Muscle layer of duodenum (tissue), 2 donors: ENCODE measurements at regions not wholly inside any gene's neighbourhood (a gene's known extent, or its start where the extent isn't known, plus 50 kb on each side); places are given as distances from the start of the nearest gene placed in this dataset.

Experiments used
- H3K27ac ChIP-seq: one replicate; pipeline ENCODE4 v1.7.0; 2013; ENCODE audit warnings: mild to moderate bottlenecking, low read length
- H3K27me3 ChIP-seq: one replicate; pipeline ENCODE4 v1.7.0; 2013; ENCODE audit warnings: low read depth, mild to moderate bottlenecking, control low read depth, low read length
- H3K36me3 ChIP-seq, 2 donors: one replicate each; pipeline ENCODE4 v1.7.0; 2013; ENCODE audit warnings: low read length in 2 of 2, control low read depth in 1 of 2, mild to moderate bottlenecking in 1 of 2; ENCODE audit not compliant: insufficient read depth in 2 of 2, control insufficient read depth in 1 of 2
- H3K4me1 ChIP-seq, 2 donors: one replicate each; pipeline ENCODE4 v1.7.0; 2013; ENCODE audit warnings: low read length in 2 of 2, mild to moderate bottlenecking in 2 of 2, control low read depth in 1 of 2, moderate library complexity in 1 of 2; ENCODE audit not compliant: insufficient read depth in 2 of 2, control insufficient read depth in 1 of 2
- H3K4me3 ChIP-seq, 2 donors: one replicate each; pipeline ENCODE4 v1.7.0; 2013; ENCODE audit warnings: low read length in 2 of 2, low read depth in 1 of 2, mild to moderate bottlenecking in 1 of 2
- H3K9me3 ChIP-seq, 2 donors: one replicate each; pipeline ENCODE4 v1.7.0; 2013; ENCODE audit warnings: low read length in 2 of 2, control low read depth in 1 of 2, mild to moderate bottlenecking in 1 of 2; ENCODE audit not compliant: control insufficient read depth in 1 of 2
- donor health status: healthy.

DNA sequence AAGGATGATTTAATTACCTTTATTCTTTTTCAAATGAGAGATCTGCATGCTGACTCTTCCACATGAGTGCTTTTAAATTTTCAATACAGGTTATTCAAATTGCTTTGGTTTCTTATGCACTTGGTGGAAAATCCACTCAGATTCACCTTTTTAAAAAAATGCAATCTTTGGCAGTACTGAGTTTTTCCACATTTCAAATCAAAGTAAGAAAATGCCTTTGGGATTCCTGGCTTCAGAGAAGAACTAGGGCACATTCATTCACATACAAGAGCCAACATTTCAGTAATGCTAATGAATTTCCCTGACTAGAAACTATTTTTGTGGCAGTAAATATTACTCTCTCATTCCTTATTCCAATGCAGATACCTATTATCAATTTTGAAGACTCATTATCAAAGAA, 342.2 kb downstream of the ETNK1 start:
- no peaks in the 10 kb centered on the region for H3K4me1 ChIP-seq
- no peaks in the 10 kb centered on the region for H3K36me3 ChIP-seq
- no peak overlapping the region for H3K4me3 ChIP-seq
- no peaks in the 10 kb centered on the region for H3K27me3 ChIP-seq
- no peaks in the 10 kb centered on the region for H3K9me3 ChIP-seq
- no peak overlapping the region for H3K27ac ChIP-seq

DNA sequence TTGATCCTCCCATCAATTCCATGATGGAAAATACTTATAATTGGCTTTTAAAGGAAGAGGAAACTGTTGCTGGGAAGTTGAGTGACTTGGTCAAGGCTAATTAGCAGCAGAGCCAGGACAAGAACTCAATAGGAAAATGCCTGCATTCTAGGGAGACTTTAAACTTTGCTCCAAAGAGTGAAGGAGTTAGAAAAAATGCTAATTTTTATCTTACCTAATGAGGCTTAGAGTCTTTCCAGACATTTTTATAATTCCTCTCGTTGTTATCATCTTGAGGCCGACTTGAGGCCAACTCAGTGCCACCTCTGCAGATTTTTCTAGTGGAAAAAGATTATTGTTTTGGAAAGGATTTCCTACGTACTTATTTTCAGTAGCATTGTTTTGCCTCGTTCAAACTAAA, 344.6 kb downstream of the ETNK1 start:
- H3K36me3 ChIP-seq: no peaks in the 10 kb centered on the region
- H3K4me3 ChIP-seq: no peak overlapping the region
- no peaks in the 10 kb centered on the region for H3K4me1 ChIP-seq
- no peak overlapping the region for H3K27ac ChIP-seq
- no peaks in the 10 kb centered on the region for H3K9me3 ChIP-seq
- H3K27me3 ChIP-seq: no peaks in the 10 kb centered on the region

DNA sequence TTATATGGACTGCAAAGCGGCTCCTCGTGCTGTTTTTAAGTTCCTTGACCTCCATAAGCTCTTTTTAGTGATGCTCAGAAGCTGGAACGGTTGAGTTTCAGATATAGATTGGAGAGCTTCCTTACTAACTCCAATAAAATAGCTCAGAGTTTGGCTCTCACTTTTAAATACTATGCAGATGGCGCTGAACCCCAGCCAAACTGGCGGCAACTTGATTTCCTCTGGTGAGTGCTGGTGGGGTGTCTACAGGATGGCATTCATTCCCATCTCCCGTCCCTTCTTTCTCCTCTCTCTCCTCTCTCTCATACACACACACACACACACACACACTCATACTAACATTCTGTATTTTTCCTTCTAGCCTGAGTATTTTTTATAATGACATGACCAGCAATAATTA, 346.3 kb downstream of the ETNK1 start:
- no peak overlapping the region for H3K27ac ChIP-seq
- no peaks in the 10 kb centered on the region for H3K4me1 ChIP-seq
- peak overlapping the region in 1 of 2 donors; percentile 8 for H3K4me3 ChIP-seq

DNA sequence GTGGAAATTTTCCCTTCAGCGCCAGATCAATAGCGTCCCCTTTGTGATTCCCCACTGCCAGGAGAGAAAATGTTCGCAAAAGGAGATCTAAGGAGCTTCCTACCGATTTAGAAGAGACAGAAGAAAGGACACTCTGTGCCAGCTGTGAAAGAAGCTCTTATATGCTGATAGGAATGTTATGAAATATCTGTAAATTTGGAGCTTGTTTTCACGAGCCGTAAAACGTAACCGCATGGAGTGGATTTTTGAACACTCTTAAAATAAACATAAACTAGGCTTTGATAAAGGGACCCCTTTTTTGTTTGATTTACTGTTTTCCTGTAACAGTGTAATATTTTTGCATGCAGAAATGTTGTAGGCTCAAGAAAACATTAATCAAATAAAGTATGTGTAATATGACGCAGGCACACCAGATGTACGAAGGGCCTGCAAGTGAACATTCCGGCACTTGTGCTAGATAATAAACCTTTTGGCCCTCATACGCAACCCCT, 346.8 kb downstream of the ETNK1 start:
- Histone ChIP-seq H3K27me3 (no peaks in the 10 kb centered on the region), H3K27ac (no peak overlapping the region), H3K4me1 (no peaks in the 10 kb centered on the region), H3K4me3 (peak overlapping the region in 1 of 2 donors; percentile 8), H3K36me3 (no peaks in the 10 kb centered on the region), H3K9me3 (no peaks in the 10 kb centered on the region)

More for the DNA sequence above, 346.3 kb downstream of the ETNK1 start:
- no peaks in the 10 kb centered on the region for H3K9me3 ChIP-seq
- H3K27me3 ChIP-seq: no peaks in the 10 kb centered on the region
- H3K36me3 ChIP-seq: no peaks in the 10 kb centered on the region

DNA sequence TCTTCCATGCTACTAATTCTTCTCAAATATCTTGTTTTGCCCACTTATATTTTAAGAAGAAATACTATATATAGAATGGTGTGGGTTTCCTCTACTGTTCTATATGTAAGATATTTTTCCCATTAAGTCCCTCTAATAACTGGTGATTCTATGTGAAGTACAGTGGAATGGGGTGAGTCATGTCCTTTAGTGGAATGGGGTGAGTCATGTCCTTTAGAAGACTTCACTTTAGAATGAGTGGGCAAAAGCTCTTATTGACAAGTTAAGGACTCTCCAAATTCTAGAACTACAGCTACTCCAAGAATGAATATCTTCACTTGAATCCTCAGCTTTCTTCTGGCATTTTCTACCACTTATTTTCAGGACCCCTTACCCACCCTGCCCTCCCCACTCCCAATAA, 349.9 kb downstream of the ETNK1 start:
- no peak overlapping the region for H3K27ac ChIP-seq
- H3K36me3 ChIP-seq: no peaks in the 10 kb centered on the region
- no peaks in the 10 kb centered on the region for H3K9me3 ChIP-seq
- H3K4me1 ChIP-seq: no peaks in the 10 kb centered on the region
- H3K27me3 ChIP-seq: no peaks in the 10 kb centered on the region
- H3K4me3 ChIP-seq: no peak overlapping the region

DNA sequence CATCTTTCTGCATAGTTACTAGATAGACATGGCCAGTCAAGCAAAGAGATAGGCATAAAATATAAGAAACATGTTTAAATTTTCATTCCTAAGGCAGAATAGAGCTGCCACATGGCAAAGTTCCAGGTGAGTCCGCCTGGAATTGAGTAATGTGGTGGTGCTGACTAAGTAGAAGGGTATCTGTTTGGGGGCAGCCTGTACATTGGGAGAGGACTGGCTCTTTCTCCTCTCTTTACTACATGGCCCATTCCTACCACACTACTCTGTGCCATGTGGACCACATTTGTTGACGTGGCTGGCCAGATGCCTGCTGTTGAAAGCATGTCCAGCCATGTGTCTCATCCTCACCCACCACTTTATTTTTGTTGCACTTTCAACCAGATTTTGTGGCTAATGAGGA, 354.0 kb downstream of the ETNK1 start:
- H3K27ac ChIP-seq: no peak overlapping the region
- no peaks in the 10 kb centered on the region for H3K27me3 ChIP-seq
- H3K36me3 ChIP-seq: no peaks in the 10 kb centered on the region
- H3K4me3 ChIP-seq: no peak overlapping the region
- H3K4me1 ChIP-seq: no peaks in the 10 kb centered on the region
- H3K9me3 ChIP-seq: no peaks in the 10 kb centered on the region

DNA sequence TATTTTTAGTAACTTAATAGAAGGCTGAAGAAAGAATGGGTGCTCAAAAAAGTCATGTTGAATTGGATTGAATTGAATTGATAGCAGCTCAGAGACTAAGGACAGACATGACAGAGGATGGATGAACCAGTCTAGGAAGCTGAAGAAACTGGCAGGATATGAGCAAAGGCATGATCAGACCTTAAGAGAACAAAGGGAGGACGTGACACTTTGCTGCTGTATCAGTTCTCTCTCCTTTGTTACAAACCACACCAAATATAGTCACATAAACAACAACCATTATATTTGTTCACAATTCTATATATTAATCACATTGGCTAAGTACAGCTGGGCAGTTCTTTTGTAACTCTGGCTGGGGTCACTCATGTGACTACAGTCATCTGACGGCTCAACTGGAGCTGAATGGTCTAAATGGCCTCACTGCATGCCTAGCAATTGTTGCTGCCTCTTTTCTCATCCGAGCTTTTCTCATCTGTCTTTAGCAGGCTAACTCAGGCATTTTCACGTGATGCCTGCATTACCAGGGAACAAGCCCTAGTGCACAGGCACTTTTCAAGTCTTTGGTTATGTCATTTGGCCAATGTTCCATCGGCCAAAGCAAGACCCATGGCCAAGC, 355.0 kb downstream of the ETNK1 start:
- Histone ChIP-seq H3K4me3 (no peak overlapping the region), H3K27me3 (no peaks in the 10 kb centered on the region), H3K36me3 (no peaks in the 10 kb centered on the region), H3K9me3 (no peaks in the 10 kb centered on the region), H3K4me1 (no peaks in the 10 kb centered on the region), H3K27ac (no peak overlapping the region)

DNA sequence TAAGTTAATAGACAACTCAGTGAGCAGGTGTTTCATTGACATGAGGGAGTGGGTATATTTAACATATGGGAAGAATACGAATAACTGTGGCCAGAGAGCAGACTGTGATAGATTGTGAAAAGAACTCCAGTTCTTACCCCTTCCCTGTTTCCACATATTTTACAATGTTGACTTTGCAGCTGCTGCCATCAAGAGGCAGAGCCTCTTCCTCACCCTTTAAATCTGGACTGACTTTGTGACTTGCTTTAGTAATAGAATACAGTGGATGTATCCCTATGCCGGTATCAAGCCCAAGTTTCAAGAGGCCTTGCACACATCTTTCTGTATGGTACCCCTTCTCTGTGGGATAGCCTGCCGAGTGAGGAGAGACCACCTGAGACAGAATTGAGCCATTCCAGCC, 356.7 kb downstream of the ETNK1 start:
- H3K36me3 ChIP-seq: no peaks in the 10 kb centered on the region
- H3K4me3 ChIP-seq: no peak overlapping the region
- no peaks in the 10 kb centered on the region for H3K9me3 ChIP-seq
- H3K4me1 ChIP-seq: no peaks in the 10 kb centered on the region
- H3K27ac ChIP-seq: no peak overlapping the region
- H3K27me3 ChIP-seq: no peaks in the 10 kb centered on the region

DNA sequence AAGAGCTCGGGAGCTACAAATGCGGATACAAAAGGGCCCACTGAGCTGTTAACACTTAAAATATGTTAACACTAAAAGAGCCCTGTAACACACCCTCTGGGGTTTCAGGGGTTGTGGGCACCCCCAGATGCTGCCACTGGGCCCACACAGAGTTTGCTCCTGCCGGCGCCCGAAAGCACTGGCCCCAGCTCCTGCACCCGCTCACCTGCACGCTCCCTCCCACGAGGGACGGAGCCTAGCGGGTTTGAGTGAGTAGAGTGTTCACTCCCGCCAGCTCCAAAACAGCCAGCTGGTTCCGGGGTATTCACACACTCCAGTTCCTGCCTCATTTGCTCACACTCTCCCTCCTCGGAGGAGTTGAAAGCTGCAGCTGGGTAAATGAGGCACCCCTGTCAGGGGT, 357.7 kb downstream of the ETNK1 start:
- H3K36me3 ChIP-seq: no peaks in the 10 kb centered on the region
- no peak overlapping the region for H3K4me3 ChIP-seq
- no peaks in the 10 kb centered on the region for H3K9me3 ChIP-seq
- H3K27me3 ChIP-seq: no peaks in the 10 kb centered on the region
- no peaks in the 10 kb centered on the region for H3K4me1 ChIP-seq
- H3K27ac ChIP-seq: no peak overlapping the region

DNA sequence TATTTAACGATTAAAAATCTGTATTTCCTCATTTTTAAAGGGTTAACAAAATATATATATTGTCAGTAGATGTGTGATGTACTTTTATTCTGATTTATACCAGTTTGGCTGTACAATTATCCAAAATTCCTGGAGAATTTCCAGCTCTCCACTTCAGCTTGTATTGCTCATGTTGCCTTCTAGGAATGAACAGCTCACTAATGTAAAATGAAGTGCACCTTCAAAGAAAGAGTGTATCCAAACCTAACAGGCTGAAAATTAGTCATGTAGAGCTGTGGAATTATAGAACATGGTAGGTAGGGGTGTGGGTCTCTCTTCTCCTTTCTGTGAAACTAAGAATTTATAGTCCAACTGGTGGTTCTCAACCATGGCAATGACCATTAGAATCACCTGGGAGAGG, 362.0 kb downstream of the ETNK1 start:
- Histone ChIP-seq H3K4me3 (no peak overlapping the region), H3K9me3 (no peaks in the 10 kb centered on the region), H3K27ac (no peak overlapping the region), H3K4me1 (no peaks in the 10 kb centered on the region), H3K27me3 (no peaks in the 10 kb centered on the region), H3K36me3 (no peaks in the 10 kb centered on the region)

DNA sequence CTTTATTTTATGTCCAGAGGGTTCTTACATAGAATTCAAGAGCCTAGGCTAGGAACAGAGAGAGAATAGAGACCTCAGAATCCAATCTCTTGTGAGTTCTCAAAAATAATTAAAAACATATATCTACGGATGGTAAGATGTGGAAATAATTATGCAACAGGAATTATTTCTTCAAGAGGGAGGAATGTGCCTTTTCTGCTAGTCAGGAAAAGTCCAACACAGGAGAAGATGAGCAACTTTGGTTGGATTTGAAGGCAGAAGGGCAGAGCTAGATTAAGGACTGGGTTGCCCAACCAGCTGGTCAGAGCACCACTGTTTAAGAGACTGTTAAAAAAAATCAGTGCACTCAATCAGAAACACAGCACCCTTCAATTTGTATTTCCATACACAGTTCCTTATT, 365.5 kb downstream of the ETNK1 start:
- no peak overlapping the region for H3K27ac ChIP-seq
- no peaks in the 10 kb centered on the region for H3K4me1 ChIP-seq
- H3K36me3 ChIP-seq: no peaks in the 10 kb centered on the region
- H3K9me3 ChIP-seq: no peaks in the 10 kb centered on the region
- no peaks in the 10 kb centered on the region for H3K27me3 ChIP-seq
- H3K4me3 ChIP-seq: no peak overlapping the region

DNA sequence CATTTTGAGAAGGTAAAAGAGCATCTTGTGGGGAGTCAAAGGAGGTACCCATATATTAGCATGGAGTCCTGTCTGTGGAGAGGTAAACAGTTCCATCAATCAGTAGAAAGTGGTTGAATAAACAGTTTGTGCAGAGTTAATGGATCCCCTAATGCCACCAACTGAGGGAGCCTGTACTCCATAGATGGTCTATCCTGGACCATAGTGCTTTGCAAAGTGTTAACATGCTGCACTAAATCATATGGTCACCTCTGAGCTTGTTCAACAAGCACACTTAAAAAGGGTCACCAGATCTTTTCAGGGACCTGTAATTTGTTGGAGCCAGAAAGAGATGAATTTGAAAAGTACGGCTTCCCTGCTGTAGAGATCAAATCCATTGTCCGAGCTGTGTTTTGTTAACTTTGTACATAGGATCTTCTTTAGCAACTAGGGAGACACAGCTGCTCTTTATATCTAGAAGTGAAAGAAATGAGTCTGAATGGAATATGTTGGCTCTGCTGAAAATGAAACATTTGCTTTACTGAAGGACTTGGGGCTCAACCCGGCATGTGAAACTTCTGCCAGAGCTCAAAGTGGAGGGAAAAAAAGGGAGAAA, 366.4 kb downstream of the ETNK1 start:
- Histone ChIP-seq H3K4me1 (no peaks in the 10 kb centered on the region), H3K9me3 (no peaks in the 10 kb centered on the region), H3K27ac (no peak overlapping the region), H3K4me3 (no peak overlapping the region), H3K27me3 (no peaks in the 10 kb centered on the region), H3K36me3 (no peaks in the 10 kb centered on the region)
